GM19351 (cell line): ENCODE measurements at regions not wholly inside any gene's neighbourhood (a gene's known extent, or its start where the extent isn't known, plus 50 kb on each side); places are given as distances from the start of the nearest gene placed in this dataset.
"Not testable (repeated sequence)": the region's sequence is repeated elsewhere in the genome, so short reads cannot be mapped to it uniquely, and the experiment has no call there.

Experiments used
- ATAC-seq: cut with Tn5 transposase; IDR thresholded peaks from one replicate; pipeline ENCODE4 v1.9.1; 2021; ENCODE audit warnings: mild to moderate bottlenecking, moderate library complexity; ENCODE audit not compliant: unreplicated experiment

DNA sequence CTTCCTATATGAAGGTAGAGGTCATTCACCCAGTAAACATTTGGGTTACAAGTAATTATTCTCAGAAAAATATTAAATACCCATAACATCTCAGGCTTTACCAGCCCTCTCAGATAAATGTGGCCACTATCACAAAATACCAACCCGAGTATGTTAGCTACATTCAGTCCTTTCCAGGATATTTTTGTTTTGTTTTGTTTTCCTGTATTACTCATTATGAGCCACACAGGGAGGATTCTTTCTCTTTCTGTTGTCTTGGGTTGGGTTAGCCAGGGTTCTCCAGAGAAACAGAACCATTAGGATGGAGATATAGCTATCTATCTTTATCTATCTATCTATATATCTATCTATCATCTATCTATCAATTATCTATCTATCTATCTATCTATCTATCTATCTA is 947.6 kb upstream of the MDGA2 start:
- ATAC-seq: no peak

DNA sequence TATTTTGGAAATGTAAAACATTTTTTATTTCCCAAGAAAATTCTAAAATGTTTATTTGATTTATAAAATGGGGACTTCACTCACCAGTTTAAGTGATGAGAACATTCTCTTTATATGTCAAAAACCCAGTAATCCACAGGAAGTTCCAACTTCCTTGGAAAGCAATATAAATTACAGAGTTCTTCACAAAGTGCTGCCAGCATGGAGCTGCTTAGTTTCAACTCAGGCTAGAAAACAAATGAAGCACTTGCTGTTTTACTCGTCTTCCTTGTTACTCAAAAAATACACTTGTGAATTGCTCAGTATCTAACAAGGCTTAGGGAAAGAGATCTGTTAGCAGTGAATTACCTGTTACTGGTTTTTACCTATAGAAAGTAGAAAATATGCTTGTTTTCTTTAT is 942.7 kb upstream of the MDGA2 start:
- no peak for ATAC-seq

DNA sequence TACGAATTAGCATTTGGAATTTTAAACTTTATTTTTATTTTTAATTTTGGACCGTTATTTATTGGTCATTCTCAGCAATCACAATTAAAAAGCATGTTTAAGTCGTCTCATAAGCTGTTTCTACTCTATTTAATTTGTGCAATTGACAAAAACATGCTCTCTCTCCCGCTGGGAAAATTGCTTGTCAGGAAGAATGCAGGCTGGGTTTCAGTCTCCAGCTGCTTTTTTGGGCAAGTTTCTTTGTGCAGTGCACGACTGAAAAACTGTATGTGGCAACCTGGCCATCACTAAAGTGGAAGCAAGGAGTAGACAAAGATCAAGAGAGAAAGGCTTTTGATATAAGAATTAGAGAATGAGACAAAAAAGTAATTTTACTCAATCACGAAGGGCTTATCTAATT is 941.5 kb upstream of the MDGA2 start:
- no peak for ATAC-seq

DNA sequence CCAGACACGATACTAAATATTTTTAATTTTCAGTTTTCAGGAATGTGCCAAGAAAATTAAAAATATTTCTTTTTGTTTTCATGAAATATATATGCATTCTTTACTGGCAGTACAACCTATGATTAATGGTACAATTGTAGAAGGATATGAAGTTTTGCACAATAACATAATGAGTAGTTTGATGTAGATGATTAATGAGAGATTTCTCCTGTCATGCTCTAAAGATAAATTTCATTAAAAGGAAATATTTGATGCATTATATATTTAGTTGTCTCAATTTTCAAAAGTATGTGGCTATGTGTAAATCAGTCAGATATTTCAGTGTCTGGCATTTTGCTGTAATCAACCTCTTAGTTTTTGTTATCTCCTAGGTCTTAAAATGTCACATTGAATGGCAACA is 940.2 kb upstream of the MDGA2 start:
- ATAC-seq: no peak

DNA sequence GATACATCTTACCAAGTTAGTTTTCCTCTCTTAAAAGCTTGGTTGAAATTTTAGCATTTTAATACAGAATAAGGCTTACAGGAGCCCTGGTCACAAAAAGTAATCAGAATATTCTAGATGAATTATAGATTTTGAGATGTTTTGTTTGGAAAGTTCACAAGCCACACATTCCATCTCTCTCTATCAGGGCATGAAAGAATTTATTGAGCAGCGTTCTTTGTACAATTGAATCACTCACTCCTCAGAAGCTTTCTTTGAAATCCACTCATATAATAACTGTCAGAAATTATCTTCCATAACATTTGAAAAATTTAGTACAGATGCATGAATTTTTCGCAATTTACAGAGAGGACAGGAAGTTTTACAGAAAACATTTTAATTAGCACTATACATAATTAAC is 938.6 kb upstream of the MDGA2 start:
- ATAC-seq: no peak

DNA sequence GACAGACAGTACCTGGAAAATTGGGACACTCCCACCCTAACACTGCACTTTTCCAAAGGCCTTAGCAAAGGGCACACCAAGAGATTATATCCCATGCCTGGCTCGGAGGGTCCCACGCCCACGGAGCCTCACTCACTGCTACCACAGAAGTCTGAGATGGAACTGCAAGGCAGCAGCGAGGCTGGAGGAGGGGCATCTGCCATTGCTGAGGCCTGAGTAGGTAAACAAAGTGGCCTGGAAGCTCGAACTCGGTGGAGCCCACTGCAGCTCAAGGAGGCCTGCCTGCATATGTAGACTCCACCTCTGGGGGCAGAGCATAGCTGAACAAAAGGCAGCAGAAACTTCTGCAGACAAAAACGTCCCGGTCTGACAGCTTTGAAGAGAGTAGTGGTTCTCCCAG is 931.6 kb upstream of the MDGA2 start:
- ATAC-seq: not testable (repeated sequence)

DNA sequence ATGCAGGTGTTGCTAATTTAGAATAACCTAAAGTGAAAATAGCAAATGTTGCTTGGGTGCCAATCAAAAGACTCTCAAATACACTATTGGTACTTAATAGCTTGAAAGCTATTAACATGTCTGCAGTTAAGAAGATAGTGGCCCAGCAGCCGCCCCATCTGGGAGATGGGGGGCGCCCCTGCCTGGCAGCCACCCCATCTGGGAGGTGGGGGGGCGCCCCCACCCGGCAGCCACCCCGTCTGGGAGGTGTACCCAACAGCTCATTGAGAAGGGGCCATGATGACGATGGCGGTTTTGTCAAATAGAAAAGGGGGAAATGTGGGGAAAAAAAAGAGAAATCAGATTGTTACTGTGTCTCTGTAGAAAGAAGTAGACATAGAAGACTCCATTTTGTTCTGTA is 923.1 kb upstream of the MDGA2 start:
- no peak for ATAC-seq

DNA sequence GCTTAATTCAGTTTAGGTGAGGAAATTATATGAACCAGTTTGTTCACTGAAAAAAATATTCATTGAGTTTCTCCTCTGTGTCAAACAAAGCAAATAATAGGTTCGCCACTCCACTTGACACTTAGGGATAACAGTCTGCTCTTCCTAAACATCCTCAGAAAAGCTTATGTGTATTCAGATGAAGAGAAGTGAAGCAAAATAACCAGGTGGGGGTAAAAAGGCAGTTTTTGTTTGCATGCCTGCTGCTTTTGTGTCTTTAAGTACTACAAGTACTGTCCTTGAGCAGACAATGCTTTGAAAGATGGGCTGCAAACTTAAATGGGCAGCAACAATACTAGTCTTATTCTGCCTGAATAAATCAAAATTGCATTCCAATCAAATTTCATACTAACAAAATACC is 910.7 kb upstream of the MDGA2 start:
- ATAC-seq: no peak

DNA sequence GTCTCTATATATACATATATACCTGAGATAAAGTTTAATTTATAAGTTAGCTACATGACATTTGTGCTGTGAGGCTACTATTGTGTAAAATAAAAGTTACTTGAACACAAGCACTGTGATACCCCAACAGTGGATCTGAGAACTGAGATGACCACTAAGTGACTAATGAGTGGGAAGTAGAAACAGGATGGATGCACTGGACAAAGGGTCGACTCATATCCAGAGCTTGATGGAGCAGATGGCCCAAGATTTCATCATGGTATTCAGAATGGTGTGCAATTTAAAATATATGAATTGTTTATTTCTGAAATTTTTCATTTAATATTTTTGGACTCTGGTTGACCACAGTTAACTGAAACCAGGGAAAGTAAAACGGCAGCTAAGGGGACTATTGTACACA is 908.6 kb upstream of the MDGA2 start:
- no peak for ATAC-seq

DNA sequence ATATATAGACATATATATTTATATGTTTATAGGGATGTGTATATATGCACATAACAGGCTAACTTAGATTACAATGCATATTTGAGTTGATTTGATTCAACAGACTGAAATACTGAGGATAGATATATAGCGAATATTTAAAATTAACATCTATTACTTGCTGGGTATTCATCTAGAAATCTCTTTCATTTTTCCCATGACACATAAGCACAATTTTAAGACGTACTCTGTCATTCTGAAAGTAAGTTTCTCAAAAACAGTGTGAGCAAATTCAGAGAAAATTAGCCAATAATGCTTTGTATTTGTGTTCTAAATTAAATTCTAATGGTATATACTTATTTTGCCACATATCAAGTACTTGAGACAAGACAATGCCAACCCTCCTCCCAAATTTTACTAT is 907.5 kb upstream of the MDGA2 start:
- ATAC-seq: no peak

DNA sequence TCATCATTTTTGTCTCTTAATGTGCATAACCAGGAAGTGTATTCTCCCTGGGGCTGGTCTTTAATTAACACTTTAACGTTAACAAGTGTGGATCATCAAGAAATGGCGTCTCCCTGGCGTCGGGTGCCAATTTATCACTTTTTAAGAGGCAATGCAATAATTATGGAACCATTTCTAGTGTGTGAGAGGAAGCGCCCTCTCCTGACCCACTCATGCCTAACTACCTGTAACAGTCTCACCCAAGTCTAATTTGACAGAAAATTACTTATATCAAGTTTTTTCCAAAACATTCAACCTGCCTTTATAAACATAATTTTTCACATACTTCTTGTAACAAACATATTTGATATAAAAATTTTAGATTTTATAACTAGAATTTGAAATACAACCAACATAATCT is 905.3 kb upstream of the MDGA2 start:
- ATAC-seq: no peak

DNA sequence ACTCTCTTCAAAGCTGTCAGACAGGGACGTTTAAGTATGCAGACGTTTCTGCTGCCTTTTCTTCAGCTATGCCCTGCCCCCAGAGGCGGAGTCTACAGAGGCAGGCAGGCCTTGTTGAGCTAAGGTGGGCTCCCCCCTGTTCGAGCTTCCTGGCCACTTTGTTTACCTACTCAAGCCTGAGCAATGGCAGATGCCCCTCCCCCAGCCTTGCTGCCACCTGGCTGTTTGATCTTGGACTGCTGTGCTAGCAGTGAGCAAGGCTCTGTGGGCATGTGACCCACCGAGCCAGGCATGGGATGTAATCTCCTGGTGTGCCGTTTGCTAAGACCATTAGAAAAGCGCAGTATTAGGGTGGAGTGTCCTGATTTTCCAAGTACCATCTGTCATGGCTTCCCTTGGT is 900.4 kb upstream of the MDGA2 start:
- ATAC-seq: no peak

DNA sequence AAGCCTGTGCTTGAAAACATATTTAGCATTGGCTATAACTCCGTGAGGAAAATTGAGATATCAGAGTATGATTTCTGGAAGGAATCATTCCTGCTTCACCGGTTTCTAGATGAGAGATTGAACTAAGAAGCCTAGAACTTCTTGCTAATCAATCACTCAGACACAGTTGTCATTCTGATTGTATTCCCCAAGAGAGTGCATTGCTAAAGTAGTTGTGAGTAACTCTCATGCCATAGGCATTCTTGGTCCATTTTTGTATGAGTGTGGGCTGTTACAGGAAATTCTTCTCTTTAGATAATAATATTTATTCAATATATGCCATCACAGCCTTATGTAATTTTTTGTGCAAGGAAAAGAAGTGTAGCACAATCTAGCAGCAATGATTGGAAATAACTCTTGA is 893.3 kb upstream of the MDGA2 start:
- no peak for ATAC-seq

DNA sequence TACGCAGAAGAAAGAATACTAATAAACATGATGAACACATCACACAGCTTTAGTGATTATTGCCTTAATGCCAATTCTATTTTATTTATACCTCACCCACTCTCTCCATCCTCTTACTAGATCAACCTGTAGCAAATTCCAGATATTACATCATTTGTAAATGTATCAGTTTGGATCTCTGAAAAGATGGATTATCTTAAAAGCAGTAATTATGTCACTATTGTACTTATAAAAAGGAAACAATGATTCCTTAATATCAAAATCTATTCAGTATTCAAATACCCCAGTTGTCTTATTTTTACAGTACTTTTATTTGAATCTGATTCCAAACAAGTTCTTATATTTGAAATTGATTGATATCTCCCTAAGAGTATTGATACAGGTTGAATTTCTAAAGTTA is 892.8 kb upstream of the MDGA2 start:
- no peak for ATAC-seq

DNA sequence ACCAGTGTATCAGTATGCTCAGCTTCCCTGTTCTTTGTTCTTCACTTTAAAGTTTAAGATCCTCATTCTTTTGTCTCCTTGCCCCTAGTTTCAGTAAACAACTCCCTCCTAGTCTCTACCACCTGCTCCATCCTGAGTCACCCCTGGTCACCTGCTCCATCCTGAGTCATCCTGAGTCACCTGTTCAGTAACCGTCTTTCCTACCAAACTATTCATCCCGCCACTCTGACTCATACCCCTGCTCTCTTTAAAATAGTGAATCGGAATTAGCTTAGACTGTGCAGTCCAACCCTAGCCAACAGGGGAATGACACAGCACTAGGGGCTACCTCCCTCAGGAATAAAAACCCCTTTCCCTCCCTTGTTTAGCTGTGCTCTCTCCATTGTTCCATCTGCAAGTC is 888.1 kb upstream of the MDGA2 start:
- no peak for ATAC-seq

DNA sequence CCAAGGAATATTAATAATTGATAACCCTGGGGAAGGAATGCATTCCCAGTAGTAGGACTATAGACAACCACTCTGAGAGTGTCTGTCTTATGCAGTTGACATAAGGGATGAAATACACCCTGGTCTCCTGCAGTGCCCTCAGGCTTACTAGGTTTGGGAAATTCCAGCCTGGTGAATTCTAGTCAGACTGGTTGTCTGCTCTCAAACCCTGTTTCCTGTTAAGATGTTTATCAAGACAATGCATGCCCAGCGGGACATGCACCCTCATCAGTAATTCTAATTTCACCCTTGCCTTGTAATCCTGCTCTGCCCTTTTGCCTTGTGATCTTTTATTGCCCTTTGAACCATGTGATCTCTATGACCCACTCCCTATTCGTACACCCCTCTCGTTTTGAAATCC is 886.0 kb upstream of the MDGA2 start:
- ATAC-seq: not testable (repeated sequence)

DNA sequence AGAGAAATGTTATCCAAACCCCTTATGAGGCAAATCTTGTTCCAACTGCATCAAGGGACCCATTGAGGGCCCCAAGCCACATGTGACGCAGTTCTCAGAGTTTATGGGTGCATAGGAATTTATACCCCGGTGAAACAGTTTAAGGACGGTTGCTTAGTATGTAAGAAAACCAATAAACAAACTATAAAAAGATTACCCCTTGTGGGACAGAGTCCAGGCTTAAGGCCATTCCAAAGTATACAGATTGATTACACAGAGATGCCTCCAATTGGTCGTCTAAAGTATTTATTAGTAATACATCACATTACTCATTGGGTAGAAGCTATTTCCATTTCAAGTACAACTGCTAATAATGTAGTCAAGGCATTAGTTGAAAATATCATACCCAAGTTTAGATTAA is 885.0 kb upstream of the MDGA2 start:
- no peak for ATAC-seq

DNA sequence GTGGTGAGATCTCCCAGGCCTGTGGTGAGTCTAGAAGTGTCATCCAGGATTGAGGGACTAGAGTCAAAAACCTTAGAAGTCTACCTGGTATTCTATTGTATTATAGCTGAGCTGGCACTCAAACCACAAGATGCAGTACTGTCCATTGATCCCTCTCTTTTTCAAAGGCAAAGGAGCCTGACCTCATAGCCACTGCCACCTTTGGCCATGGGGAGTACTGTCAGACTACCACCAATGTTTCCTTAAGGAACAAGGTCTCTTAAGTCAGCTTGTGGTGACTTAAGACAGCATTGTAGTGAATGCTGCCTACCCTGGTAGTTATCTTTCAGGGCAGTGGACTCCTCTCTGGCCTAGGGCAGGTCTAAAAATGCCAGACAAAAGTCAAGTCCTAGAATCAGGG is 878.0 kb upstream of the MDGA2 start:
- no peak for ATAC-seq

DNA sequence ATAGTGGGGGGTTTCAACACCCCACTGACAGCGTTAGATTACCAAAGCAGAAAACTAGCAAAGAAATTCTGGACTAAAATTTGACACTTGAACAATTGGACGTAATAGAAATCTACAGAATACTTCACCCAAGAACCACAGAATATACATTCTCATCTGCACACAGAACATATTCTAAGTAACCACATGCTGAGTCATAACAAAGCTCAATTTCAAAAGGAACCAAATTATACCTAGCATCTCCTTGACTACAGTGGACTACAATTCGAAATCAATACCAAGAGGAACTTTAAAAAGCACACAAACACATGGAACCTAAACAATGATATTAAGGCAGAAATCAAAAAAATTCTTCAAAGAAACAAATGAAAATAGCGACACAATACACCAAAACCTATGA is 871.6 kb upstream of the MDGA2 start:
- ATAC-seq: no peak

DNA sequence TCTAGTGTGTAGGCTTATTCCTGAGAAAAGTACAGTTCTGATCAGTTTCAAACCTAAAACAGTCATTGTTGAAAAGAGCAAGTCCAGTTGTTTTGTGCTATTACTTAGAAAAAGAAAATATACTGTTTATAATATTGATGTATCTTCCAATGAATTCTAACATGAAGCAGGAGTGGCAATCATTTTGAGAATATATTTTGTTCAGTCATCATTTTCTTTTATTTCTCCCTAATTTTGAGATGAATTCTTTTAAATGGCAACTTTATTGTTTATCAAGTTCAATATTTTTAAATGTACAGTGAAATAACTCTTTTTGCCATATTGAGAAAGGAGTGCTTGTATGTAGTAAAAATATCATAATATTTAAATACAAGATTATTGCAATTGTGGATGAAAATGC is 862.2 kb upstream of the MDGA2 start:
- ATAC-seq: no peak

DNA sequence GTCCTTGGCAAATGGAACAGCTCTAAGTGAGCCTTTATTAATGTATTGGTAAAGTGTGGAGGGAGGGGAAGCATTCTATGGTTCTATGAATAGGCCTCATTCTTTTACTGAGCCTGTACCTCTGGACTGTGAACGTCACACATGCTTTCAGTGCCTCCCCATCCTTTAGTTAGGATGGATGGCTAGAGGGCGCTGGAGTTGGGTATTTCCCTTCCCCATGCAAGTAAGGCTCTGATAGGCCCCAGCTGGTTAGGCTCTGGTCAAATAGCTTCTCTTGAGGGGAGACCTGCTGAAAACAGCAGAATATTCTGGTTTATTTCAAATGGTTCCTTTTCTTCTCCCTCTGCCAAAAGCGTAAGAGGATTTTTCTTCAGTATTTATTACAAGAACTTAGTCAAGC is 860.9 kb upstream of the MDGA2 start:
- no peak for ATAC-seq

DNA sequence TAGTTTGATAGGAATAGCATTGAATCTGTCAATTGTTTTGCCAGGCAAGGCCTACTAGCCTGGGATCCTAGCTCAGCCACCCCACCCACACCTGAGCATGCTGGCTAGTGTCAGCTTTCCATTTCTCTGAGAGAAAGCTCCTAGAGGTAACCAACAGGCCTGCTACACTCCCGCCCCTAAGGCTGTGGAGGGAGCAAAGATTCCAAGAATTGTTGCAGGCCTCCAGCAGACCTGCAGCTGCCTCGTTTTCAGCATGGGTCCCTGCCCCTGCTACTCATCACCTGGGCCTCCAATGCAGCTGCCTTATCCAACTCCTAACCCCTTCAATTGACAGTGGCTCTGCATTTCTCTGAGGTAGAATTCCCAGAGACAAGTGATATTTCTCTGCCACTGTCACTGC is 852.4 kb upstream of the MDGA2 start:
- no peak for ATAC-seq

DNA sequence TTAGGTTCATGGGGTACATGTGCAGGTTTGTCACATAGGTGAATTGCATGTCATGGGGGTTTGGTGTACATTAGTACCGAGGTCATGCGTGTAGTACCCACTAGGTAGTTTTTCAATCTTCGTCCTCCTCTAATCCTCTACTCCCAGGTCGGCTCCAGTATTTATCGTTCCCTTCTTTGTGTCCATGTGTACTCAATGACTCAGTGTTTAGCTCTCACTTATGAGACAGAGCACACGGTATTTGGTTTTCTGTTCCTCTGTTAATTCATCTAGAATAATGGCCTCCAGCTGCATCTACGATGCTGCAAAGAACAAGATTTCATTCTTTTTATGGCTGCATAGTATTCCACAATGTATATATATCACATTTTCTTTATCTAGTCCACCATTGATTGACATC is 850.9 kb upstream of the MDGA2 start:
- no peak for ATAC-seq

DNA sequence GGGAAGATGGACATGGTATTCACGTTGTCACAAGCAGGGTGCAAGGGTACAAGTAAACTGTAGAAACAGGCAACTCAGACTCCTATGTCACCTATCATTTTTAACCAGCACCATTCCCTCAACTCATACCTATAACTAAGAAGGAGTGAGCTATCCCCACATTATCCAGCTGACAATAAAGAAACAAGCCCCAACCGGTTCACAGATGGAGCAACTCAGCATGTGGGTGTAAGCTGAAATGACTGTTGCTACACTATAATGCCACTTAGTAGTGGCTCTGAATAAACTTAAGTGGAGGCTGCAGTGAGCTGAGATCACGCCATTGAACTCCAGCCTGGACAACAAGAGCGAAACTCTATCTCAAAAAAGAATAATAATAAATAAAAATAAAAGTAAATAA is 829.5 kb upstream of the MDGA2 start:
- no peak for ATAC-seq
